Left forelimb (tissue), 1 donor: ENCODE measurements at regions not wholly inside any gene's neighbourhood (a gene's known extent, or its start where the extent isn't known, plus 50 kb on each side); places are given as distances from the start of the nearest gene placed in this dataset.
"Not testable (repeated sequence)": the region's sequence is repeated elsewhere in the genome, so short reads cannot be mapped to it uniquely, and the experiment has no call there.

Source experiments
- DNase-seq: peaks from one replicate; pipeline ENCODE4 v3.0.0-alpha.2; 2018; ENCODE audit warnings: low spot score

DNA sequence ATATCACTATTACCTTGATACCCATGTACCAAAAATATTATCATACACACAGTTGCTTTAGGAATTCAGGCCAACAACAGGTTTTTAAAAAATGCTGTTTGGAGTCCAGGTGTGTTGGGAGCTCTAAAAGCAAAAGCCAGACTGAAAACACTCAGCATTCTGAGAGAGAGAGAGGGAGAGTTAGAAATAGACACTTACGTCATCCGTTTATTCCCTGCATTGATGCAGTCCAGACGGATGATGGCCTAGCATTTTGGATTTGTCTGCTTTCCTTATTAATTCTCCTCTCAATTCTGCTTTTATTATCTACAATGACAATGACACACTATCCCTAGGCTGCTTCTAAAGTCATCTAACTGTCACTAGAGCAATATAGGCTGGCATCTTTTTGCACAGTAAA lies 358.3 kb upstream of the BOD1L1 start:
- no peak for DNase-seq

DNA sequence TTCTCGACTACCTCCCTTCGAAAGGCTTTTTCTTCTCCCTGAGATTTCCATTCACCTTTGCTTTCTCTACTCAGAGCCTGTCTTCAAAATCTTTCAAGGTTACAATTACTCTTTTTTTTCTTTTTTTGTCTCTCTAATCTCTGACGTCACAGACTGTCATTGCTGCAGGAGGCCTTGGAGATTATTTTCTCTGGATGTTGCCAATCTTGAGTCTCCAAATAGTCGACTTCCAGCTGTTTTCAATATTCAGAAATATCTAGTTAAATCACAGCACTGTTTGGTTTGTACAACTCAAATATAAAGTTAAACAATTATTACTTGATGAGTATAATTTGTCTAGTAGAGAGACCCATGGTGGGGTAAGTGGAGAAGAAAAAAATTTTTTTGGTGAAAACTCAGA lies 359.0 kb upstream of the BOD1L1 start:
- DNase-seq, result no peak

DNA sequence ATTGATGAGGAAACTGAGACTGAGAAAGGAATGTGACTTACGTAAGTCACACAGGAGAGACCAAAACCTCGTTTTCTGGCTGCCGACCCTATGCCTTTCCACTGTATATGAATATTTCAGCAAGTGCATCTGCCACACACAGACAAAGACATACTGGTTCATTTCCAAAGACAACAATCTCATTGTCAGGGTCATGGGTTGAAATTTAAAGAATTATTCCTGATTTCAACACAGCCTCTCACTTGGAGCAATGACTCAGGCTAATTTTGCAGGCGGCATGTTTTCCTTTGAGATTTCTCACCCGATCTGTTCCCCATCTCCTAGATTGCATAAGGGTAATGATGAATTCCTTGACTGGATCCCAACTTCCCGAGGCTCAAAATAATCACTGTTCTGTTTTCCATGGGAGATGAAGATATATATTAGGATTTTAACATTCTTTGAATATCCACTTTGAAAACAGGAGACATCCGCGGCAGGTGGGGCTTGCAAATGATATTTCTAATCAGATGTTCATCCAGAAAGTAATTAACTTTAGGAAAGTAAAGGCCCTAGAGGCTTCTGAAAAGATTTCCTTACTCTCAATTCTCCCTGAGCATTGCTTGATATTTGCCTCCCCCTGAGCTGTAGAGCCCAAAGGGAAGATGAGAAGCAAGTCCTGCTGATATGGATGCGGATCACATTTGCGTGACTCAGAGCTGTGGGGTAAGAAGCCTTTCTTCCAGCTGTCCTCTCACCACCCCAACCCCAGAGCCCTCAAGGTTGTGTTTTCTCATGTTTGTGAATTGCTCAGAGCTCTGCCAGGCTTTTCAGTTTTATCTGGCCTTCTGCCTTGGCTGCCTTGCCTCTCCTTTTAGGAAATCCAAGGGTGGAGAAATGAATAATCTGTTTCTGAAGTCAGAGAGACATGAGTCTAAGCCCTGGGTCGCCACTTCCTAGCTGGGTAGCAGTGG lies 361.1 kb upstream of the BOD1L1 start:
- no peak for DNase-seq

DNA sequence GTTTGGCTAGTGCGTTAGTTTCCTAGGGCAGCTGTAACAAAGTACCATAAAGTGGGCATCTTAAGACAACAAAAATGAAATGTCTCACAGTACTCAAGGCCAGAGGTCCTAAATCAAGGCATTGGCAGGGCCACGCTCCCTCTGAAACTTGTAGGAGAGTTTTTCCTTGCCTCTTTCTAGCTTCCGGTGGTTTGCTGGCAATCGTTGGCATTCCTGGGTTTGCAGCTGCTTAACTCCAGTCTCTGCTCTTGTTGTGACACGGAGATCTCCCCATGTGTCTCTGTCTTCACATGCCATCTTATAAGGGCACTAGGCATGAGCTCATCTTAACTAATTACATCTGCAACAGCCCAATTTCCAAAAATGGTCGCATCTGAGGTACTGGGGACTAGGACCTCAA lies 362.0 kb upstream of the BOD1L1 start:
- DNase-seq, result no peak

DNA sequence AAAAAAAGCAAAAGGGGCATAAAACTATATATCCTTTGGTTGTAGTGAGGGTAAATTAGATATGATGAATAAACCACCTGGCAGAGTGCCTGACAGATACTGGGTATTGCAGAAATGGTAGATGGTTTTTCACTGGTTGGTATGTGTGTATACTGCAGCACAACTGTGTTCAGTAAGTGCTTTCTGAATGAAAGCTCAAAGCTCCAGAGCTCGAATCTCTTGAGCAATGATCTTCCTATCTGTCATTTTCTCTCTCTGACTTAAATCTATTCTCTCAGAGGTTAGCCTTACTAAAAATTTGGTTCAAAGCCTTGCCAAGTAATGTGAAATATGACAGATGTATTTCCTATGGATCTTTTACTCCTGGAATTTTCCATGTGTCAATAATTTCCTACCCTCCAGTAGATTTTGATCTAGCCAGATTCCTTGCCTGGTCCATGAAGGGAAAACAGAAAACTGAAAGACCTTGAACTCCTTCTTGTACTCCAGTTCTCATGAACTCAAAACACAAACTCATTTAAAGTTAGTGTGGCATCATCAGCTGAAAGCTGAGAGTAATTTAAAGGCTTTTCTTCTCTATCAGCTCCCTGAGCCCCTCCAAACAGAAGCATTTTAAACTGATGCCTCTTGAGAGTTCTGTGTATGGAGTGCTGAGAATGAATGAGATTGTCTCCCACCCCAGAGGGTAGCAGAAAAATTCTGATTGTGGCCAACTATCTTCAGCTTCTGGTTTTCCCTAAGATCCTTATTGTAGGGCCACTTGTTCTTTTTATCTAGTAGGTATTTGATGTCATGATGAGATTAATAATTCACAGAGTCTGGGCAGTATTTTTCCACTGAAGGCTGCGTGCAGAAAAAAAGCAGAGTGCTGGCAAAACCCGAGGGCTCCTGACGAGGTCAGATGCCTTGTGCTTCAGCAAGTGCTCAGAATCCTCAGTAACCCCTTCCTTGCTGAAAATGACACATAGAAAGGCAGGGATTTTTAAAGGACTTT lies 363.4 kb upstream of the BOD1L1 start:
- no peak for DNase-seq

DNA sequence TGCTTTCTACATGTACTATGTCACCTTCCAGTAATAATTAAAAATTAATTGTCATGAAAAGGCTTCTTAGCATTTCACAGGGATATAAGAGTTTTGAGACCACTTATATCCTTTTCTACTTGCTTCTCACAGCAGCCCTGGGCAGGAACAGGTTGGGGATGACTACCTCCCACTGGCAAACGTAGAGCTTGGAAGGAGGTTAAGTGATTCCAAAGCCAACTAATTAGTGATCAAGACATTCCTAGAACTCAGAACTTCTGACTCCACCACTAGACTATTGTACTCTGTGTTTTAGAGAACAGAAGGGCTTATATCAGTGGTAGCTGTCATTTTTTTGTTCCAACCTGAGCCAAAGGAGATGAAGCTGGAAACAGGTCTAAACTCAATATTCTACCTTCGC lies 364.5 kb upstream of the BOD1L1 start:
- DNase-seq, result no peak

DNA sequence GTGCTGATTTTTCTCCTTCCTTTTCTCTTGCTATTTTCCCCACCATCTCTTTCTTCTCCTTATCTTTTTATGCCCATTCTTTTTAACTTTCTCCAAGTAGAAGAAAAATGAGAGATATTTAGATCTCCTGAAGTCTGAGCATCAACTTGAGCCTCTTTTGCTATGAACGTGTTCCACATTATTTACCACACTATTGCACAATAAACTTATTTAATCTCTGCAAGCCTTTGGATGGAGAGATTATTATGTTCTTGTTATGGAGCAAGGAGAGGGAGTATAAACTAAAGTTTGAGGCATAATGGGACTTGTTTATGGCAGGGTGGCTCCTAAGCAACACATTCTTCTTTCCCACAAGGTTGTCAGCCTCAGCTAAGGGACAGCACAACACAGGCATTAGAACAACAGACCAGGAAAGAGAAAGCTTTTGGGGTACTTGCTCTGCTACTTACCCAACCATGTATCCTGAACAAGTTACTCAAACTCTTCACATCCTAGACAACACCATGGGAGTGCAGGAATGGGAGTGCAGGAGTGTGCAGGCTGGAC lies 365.5 kb upstream of the BOD1L1 start:
- DNase-seq, result no peak

DNA sequence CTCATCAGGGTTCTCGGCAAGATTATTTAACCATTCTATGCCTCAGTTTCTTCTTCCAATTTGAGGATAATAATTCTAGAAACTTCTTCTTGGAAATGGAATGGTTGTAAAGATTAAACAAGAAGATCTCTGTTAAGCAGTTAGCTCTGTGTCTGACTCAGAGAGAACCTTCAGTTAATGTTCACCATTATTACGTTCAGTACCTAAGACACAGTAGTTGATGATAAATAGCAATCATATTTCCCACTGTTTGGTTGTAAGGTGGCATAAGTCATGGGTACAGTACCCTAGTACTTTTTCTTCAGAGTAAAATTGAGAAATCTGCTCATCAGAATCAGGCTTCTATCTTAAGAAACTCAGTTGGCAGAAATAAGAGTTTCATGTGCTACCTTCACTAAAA lies 366.5 kb upstream of the BOD1L1 start:
- no peak for DNase-seq

DNA sequence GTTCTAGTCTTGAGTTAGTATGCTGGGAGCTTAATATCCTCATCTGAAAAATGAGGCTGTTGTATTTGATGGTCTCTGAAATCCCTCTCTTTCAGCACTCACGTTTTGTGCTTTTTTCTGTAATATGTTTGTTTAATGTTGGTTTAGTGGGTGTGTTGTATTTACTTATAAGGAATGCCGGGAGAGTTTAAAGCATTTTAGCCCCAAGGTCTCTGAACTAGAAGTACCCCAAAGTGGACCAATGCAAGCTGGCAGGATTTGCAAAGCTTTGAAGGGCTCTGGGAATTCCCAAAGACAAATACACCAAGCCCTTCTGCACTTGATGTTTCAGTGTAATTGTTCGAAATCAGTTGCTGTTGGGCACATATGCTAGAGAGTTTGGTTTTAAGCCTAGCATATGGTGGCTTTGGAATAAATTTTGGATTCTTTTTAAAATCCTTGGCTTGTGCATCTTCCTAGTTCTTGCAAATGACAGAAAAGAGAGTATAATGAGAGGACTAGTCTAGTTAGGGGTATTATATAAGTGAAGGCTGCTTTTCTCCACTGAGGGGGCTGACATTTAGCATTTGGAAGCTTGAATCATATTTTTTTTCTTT lies 371.4 kb upstream of the BOD1L1 start:
- DNase-seq, result no peak

DNA sequence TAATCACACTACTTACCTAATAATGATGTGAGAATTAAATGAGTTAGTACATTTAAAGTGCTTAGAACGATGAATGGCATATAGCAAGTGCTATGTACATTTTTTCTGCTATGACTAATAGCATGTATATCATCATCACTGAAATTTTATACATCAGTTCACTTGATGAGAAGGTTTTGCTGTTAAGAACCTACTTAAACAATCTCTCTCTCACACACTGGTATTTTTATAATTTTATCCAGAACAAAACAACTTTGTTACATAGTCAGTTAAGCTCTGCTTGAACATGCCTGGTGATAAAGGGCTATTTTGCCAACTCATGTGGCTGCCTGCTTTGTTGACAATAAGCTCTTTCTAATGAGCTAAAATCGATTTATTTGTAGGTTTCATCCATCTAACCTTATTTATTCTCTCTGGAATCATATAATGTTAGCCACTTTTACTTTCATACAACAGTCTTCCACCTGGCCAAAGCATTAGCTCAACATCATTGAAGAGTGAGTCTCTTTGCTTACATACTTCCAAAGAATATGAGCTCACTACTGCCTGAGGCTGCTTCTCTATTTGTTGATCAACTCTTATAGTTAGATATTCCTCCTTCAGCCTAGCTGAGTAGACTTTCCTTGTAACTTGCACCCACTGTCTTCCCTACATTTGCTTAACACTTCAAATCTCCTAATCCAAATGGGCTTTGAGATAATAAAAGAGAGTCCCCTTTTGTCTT lies 372.7 kb upstream of the BOD1L1 start:
- no peak for DNase-seq

DNA sequence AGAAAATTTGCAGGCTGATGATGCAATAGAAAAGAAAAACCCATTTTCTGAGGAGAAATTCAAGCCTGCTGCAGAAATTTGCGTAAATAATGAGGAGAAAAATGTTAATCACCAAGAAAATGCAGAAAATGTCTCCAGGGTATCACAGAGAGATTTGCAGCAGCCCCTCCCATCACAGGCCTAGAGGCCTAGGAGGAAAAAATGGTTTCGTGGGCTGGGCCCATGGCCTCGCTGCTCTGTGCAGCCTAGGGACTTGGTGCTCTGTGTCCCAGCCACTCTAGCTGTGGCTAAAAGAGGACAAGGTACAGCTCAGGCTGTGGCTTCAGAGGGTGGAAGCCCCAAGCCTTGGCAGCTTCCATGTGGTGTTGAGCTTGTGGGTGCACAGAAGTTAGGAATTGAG lies 374.8 kb upstream of the BOD1L1 start:
- DNase-seq, result not testable (repeated sequence)

DNA sequence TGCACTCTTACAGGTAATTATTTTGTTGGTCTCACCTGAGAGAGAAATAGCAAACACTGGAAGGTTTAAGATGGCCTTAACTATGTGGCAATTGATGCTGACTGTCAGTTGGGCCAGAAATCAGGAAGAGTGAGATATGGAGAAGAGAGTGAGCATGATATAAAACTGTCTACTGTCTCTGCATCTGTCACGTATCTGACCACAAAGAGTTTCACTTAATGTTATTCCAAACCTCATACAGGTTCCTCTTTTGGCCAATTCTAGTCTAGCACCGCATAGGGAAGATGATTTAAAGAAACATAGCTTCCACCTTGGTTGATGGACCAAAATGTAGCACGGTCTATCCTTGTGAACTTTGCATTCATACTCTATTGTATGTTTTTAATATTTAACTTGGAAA lies 381.0 kb upstream of the BOD1L1 start:
- no peak for DNase-seq

DNA sequence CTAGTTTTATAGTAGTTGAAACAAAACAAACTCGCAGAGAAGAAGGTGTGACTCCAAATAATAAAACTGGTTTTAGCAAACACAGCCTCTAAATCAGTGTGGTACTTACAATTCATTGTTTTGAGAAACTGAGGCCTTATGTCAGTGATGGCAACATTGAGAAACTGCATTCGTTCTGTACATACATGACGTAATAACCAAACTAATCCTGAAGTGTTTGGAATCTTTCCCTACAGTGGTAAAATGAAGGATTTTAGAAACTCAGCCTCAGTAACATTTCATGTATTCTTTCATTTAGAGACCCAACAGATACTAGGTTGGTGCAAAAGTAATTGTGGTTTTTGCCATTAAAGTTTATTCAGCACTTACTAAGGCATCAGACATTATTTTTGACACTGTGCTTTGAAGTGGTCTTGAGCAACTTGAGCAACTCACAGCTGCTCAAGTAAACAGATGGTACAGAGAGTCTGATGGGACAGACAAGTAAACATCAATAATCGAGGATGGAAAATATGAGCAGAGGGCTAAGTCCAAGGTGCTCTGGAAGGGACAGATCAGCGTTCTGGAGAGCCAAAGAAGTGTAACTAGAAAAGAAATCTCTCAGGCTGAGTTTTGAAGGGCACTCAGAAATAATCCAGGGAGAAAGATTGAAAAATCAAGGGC lies 390.8 kb upstream of the BOD1L1 start:
- no peak for DNase-seq

DNA sequence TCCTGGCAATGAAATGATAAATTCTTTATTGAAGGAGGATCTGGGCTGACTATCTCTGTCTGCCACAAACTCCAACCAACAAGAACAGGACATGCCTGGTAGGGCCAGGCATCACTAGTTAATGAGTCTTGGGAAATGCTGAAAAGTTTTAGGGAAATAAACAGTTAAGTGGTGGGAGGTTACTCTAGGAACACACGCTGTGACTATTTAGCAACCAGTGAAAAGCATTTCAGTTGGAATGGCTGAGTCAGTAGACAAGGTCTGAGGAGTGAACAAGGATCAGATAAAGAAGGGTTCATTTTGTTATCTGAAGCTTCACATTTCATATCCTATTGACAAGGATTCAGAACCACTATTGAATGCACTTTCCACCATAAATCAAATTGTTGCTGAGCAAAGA lies 394.9 kb upstream of the BOD1L1 start:
- DNase-seq, result no peak

DNA sequence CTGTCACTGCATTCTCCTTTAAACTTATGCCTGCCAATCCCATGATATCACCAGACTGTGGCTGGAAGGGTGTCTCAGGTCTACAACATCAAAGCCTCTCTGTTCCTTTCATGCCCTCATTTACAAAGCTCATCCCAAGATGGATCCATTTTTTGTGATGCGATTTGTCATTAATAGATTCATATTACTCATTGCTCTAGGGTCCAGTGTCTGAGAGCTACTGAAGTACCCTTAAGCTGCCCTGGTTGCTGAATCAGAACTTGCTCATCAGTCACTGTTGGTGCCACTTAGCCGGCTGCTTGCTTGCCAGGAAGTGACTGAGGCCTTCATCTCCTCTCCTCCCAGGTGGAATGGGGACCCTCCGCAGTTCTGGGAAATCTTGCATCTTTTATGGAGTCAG lies 395.5 kb upstream of the BOD1L1 start:
- no peak for DNase-seq

DNA sequence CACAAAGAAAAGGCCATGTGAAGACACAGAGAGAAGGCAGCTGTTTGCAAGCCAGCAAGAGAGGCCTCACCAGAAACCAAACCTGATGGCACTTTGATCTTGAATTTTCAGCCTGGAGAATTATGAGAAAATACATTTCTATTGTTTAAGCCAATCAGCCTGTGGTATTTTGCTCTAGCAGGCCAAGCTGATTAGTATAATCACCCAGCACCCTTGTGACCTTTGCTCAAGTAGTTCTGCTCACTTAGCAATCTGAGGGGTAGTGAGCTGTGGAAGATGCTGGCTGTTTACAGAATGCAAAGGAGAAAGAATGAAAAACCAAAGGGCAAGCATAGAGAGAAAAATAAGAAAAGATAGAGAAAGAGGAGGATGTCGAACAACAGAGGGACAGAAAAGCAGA lies 396.4 kb upstream of the BOD1L1 start:
- DNase-seq, result no peak

DNA sequence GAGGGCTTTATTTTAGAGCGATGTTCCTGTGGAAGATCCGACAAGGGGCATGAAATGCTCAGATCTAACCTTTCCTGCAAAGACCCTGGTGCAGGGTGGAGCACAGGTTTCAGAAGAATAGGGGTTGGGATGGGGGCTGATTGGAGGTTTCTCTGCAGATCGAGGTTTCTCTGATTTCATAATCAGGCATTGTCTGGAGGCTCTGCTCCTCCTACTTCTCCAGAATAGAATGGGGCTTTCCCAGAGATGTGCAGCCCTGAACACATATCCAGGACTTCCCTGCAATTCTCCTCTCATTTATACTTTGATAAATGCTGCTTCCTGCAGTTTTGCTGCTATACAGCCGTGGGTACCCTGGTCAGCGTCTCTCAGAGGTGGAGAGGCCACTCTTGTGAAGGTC lies 397.6 kb upstream of the BOD1L1 start:
- no peak for DNase-seq

DNA sequence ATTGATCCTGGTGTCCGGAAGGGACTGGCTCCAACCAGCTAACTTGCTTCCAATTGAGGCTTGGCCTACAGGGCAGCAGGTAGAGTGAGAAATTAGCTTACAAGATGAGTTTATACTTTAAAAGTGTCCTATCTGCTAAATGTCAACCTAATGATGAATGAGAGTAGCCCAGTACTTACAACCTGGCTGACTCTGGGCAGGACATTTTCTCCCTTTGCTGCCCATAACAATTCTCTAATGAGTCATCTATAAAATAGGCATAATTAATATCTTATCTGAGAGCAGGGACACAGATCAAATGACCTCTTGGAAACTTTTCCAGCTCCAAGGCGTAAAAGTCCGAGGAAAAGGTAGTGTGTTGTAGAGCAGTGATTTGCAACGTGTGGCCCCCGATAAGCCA lies 398.4 kb upstream of the BOD1L1 start:
- no peak for DNase-seq

DNA sequence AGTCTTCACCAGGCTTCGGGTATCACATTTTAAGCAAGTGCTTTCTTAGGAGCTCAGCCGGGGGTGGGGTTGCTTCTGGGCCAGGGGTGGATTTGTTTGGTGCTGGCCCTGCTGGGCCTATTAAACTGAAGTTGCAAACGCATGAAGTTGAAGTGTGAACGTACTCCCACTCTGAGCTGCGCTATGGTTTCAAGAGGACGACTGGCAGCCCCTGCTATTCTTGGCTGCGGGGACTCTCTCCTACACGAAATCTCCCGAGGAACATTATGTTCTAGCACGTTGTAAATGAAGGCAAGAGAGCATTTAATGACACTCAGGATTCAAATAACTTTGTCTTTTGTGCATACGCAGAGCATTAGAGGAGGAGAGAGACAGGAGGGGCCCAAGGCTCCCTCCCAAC lies 401.3 kb upstream of the BOD1L1 start:
- DNase-seq, result no peak

DNA sequence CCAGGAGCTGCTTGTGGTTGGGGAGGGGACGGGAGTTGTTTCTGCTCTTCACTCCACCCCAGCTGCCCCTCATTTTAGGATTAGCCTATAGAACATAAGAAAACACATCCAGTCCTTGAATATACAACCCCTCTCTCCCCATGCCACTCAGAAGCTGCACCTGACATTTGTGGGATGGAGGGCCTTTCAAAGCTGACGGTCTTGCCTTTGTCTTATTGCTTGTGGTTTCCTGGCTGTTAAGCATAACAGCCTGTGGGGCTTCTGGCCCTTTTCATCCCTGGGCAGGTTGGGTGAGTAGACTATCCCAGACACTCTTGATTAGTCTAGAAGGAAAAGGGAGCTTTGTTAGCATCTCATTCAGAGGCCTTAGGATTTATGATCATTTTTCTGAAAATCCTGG lies 407.6 kb upstream of the BOD1L1 start:
- no peak for DNase-seq

DNA sequence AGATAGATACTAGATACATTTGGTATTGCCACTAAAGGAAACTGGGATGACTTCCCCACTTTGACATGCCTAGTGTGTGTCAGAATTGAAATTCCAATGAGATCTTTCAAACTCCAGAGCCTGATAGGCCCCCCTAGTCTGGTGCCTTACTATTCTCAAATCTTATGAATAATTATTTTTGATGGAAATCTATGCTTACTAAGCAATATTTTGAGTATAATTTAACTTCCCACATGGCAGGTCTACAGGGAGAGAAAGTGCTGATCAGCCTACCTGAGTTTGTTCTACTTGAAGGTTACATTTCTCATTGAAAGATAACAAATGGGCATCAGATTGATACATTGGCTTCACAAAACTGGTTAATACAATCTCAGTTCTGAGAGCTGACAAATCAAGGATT lies 415.7 kb upstream of the BOD1L1 start:
- DNase-seq, result no peak
